ENCODE measurements at regions not wholly inside any gene's neighbourhood (a gene's known extent, or its start where the extent isn't known, plus 50 kb on each side); places are given as distances from the start of the nearest gene placed in this dataset.
A peak's percentile ranks its signal among the peaks of the same experiment; 100 is the strongest.

DNA sequence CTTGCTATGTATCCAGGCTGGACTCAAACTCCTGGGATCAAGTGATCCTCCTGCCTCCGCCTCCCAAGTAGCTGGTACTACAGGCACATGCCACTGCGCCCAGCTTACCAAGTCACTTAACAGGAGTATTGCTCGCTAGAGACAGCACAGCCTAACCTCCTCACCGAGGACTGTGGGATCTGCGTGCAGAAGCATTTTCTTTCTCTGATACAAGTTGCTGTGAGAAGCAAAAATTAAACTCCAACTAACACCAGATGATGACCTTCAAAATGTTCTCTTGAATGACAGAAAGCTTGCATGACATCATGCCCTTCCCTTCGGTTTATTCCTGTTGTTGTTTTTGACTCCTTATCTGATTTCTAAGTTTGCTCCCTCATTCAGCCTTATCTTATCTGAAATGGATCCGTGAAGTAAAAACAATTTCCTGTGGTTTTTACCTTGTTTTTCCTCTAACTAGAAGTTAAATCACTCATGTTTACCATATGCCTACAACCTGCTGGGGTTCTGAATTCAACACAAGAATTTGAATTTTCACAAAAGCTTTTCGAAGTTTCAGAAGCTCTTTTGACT is 94.4 kb upstream of the KIF5B start (continued):
- no peak for TF ChIP-seq MTF1 (CRISPR knock-in tag; IDR thresholded peaks at IDR 0.05; ENCODE audit: borderline replicate concordance)
- no peak for TF ChIP-seq ZNF76 (CRISPR knock-in tag; IDR thresholded peaks at IDR 0.05; ENCODE audit: borderline replicate concordance)
- TF ChIP-seq GATAD2B (IDR thresholded peaks at IDR 0.05; ENCODE audit: borderline replicate concordance): 0 out of 2 replicates have a peak, but pooled peaks have one; percentile 41
- no peak for TF ChIP-seq ZFP30 (CRISPR knock-in tag; IDR thresholded peaks at IDR 0.05; ENCODE audit: borderline replicate concordance)
- TF ChIP-seq, protein P1, sequence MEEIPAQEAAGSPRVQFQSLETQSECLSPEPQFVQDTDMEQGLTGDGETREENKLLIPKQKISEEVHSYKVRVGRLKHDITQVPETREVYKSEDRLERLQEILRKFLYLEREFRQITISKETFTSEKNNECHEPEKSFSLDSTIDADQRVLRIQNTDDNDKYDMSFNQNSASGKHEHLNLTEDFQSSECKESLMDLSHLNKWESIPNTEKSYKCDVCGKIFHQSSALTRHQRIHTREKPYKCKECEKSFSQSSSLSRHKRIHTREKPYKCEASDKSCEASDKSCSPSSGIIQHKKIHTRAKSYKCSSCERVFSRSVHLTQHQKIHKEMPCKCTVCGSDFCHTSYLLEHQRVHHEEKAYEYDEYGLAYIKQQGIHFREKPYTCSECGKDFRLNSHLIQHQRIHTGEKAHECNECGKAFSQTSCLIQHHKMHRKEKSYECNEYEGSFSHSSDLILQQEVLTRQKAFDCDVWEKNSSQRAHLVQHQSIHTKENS (CRISPR knock-in tag; IDR thresholded peaks at IDR 0.05): no peak
- TF ChIP-seq FOS (IDR thresholded peaks at IDR 0.05; ENCODE audit: extremely low read depth, insufficient read length): no peak
- TF ChIP-seq, protein P2, sequence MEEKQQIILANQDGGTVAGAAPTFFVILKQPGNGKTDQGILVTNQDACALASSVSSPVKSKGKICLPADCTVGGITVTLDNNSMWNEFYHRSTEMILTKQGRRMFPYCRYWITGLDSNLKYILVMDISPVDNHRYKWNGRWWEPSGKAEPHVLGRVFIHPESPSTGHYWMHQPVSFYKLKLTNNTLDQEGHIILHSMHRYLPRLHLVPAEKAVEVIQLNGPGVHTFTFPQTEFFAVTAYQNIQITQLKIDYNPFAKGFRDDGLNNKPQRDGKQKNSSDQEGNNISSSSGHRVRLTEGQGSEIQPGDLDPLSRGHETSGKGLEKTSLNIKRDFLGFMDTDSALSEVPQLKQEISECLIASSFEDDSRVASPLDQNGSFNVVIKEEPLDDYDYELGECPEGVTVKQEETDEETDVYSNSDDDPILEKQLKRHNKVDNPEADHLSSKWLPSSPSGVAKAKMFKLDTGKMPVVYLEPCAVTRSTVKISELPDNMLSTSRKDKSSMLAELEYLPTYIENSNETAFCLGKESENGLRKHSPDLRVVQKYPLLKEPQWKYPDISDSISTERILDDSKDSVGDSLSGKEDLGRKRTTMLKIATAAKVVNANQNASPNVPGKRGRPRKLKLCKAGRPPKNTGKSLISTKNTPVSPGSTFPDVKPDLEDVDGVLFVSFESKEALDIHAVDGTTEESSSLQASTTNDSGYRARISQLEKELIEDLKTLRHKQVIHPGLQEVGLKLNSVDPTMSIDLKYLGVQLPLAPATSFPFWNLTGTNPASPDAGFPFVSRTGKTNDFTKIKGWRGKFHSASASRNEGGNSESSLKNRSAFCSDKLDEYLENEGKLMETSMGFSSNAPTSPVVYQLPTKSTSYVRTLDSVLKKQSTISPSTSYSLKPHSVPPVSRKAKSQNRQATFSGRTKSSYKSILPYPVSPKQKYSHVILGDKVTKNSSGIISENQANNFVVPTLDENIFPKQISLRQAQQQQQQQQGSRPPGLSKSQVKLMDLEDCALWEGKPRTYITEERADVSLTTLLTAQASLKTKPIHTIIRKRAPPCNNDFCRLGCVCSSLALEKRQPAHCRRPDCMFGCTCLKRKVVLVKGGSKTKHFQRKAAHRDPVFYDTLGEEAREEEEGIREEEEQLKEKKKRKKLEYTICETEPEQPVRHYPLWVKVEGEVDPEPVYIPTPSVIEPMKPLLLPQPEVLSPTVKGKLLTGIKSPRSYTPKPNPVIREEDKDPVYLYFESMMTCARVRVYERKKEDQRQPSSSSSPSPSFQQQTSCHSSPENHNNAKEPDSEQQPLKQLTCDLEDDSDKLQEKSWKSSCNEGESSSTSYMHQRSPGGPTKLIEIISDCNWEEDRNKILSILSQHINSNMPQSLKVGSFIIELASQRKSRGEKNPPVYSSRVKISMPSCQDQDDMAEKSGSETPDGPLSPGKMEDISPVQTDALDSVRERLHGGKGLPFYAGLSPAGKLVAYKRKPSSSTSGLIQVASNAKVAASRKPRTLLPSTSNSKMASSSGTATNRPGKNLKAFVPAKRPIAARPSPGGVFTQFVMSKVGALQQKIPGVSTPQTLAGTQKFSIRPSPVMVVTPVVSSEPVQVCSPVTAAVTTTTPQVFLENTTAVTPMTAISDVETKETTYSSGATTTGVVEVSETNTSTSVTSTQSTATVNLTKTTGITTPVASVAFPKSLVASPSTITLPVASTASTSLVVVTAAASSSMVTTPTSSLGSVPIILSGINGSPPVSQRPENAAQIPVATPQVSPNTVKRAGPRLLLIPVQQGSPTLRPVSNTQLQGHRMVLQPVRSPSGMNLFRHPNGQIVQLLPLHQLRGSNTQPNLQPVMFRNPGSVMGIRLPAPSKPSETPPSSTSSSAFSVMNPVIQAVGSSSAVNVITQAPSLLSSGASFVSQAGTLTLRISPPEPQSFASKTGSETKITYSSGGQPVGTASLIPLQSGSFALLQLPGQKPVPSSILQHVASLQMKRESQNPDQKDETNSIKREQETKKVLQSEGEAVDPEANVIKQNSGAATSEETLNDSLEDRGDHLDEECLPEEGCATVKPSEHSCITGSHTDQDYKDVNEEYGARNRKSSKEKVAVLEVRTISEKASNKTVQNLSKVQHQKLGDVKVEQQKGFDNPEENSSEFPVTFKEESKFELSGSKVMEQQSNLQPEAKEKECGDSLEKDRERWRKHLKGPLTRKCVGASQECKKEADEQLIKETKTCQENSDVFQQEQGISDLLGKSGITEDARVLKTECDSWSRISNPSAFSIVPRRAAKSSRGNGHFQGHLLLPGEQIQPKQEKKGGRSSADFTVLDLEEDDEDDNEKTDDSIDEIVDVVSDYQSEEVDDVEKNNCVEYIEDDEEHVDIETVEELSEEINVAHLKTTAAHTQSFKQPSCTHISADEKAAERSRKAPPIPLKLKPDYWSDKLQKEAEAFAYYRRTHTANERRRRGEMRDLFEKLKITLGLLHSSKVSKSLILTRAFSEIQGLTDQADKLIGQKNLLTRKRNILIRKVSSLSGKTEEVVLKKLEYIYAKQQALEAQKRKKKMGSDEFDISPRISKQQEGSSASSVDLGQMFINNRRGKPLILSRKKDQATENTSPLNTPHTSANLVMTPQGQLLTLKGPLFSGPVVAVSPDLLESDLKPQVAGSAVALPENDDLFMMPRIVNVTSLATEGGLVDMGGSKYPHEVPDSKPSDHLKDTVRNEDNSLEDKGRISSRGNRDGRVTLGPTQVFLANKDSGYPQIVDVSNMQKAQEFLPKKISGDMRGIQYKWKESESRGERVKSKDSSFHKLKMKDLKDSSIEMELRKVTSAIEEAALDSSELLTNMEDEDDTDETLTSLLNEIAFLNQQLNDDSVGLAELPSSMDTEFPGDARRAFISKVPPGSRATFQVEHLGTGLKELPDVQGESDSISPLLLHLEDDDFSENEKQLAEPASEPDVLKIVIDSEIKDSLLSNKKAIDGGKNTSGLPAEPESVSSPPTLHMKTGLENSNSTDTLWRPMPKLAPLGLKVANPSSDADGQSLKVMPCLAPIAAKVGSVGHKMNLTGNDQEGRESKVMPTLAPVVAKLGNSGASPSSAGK (IDR thresholded peaks at IDR 0.05): no peak
- TF ChIP-seq CEBPB (tag; IDR thresholded peaks at IDR 0.05): no peak
- TF ChIP-seq, protein P3, sequence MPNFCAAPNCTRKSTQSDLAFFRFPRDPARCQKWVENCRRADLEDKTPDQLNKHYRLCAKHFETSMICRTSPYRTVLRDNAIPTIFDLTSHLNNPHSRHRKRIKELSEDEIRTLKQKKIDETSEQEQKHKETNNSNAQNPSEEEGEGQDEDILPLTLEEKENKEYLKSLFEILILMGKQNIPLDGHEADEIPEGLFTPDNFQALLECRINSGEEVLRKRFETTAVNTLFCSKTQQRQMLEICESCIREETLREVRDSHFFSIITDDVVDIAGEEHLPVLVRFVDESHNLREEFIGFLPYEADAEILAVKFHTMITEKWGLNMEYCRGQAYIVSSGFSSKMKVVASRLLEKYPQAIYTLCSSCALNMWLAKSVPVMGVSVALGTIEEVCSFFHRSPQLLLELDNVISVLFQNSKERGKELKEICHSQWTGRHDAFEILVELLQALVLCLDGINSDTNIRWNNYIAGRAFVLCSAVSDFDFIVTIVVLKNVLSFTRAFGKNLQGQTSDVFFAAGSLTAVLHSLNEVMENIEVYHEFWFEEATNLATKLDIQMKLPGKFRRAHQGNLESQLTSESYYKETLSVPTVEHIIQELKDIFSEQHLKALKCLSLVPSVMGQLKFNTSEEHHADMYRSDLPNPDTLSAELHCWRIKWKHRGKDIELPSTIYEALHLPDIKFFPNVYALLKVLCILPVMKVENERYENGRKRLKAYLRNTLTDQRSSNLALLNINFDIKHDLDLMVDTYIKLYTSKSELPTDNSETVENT (CRISPR knock-in tag; IDR thresholded peaks at IDR 0.05): no peak
- TF ChIP-seq, protein P4, sequence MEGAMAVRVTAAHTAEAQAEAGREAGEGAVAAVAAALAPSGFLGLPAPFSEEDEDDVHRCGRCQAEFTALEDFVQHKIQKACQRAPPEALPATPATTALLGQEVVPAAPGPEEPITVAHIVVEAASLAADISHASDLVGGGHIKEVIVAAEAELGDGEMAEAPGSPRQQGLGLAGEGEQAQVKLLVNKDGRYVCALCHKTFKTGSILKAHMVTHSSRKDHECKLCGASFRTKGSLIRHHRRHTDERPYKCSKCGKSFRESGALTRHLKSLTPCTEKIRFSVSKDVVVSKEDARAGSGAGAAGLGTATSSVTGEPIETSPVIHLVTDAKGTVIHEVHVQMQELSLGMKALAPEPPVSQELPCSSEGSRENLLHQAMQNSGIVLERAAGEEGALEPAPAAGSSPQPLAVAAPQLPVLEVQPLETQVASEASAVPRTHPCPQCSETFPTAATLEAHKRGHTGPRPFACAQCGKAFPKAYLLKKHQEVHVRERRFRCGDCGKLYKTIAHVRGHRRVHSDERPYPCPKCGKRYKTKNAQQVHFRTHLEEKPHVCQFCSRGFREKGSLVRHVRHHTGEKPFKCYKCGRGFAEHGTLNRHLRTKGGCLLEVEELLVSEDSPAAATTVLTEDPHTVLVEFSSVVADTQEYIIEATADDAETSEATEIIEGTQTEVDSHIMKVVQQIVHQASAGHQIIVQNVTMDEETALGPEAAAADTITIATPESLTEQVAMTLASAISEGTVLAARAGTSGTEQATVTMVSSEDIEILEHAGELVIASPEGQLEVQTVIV (CRISPR knock-in tag; IDR thresholded peaks at IDR 0.05; ENCODE audit: borderline replicate concordance): no peak

All from K562 (cell line).